HepG2 (cell line): ENCODE measurements at regions not wholly inside any gene's neighbourhood (a gene's known extent, or its start where the extent isn't known, plus 50 kb on each side); places are given as distances from the start of the nearest gene placed in this dataset.
"Not testable (repeated sequence)": the region's sequence is repeated elsewhere in the genome, so short reads cannot be mapped to it uniquely, and the experiment has no call there.

Source experiments
- ATAC-seq: fragments of 200-7000 bp; cut with Tn5 transposase; 3 replicates; pipeline ENCODE4 v1.9.1; 2020; ENCODE audit warnings: mild to moderate bottlenecking, moderate library complexity
- BruUV-seq: library from RNA; stranded (reverse); fragments of 400-500 nt; replicated peaks from 2 replicates; lab custom pipeline; 2021; lab: Mats Ljungman, UMichigan
- CTCF ChIA-PET: fragments of 300-600 bp; formaldehyde crosslinking; extraction: SDS; loops from one replicate; lab custom pipeline; 2021; ENCODE audit warnings: low total read pairs, inconsistent platforms, low intra/inter-chr PET ratio; lab: Yijun Ruan, JAX
- POLR2A ChIA-PET: fragments of 350-600 bp; sonication (Branson Sonifier 250); formaldehyde crosslinking; loops from one replicate; lab custom pipeline; 2020; ENCODE audit warnings: antibody characterized with exemption, inconsistent platforms; lab: Yijun Ruan, JAX
- DNase-seq: peaks from one replicate; pipeline ENCODE4 v3.0.0-alpha.2; 2015; ENCODE audit warnings: low spot score
- FAIRE-seq: peaks from 3 replicates; lab custom pipeline; 2011; peaks lifted over from hg19 to GRCh38; lab: Jason Lieb, UNC
- H2AFZ ChIP-seq: one replicate; pipeline ENCODE4 v1.6.1; 2011; ENCODE audit warnings: low read length, inconsistent platforms
- H3K27ac ChIP-seq: fragments of 300-600 bp; 3 replicates; pipeline ENCODE4 v1.8.0; 2011; ENCODE audit warnings: mixed run types, mild to moderate bottlenecking, mixed read lengths, low read length, inconsistent platforms; ENCODE audit not compliant: insufficient read depth; ENCODE audit errors: extremely low read length
- H3K27me3 ChIP-seq, 2 experiments: fragments of 200-600 bp in 1 of 2; 2 replicates in 1 of 2; 3 replicates in 1 of 2; pipeline versions ENCODE4 v1.6.0 to v1.8.0; 2011; ENCODE audit warnings: low read length in 2 of 2, mild to moderate bottlenecking in 2 of 2, moderate library complexity in 2 of 2, inconsistent platforms in 1 of 2; ENCODE audit not compliant: insufficient read depth in 2 of 2, control insufficient read depth in 1 of 2
- H3K36me3 ChIP-seq, 2 experiments: fragments of 200-600 bp in 1 of 2; replicated peaks in 1 of 2; 2 replicates in 1 of 2; 3 replicates in 1 of 2; pipeline versions ENCODE4 v1.5.1 to v1.8.0; 2011; ENCODE audit warnings: low read length in 2 of 2, inconsistent platforms in 1 of 2; ENCODE audit not compliant: insufficient read depth in 2 of 2, control insufficient read depth in 1 of 2
- H3K4me1 ChIP-seq: 2 replicates; pipeline ENCODE4 v1.5.1; 2012; ENCODE audit warnings: low read length, inconsistent platforms; ENCODE audit not compliant: insufficient read depth
- H3K4me2 ChIP-seq: 2 replicates; pipeline ENCODE4 v1.6.0; 2011; ENCODE audit warnings: low read depth, low read length, inconsistent platforms
- H3K4me3 ChIP-seq, 3 experiments: fragments of 200-600 bp in 1 of 3; sonication (generic), shearing (Covaris generic) in 1 of 3; replicated peaks in 1 of 3; 2 replicates each; pipeline ENCODE4 v1.5.1; 2011 to 2016; ENCODE audit warnings: low read length in 3 of 3, inconsistent platforms in 2 of 3, low read depth in 2 of 3, mild to moderate bottlenecking in 2 of 3, control low read depth in 1 of 3, mixed read lengths in 1 of 3; ENCODE audit not compliant: insufficient read depth in 1 of 3
- H3K79me2 ChIP-seq: one replicate; pipeline ENCODE4 v1.6.1; 2011; ENCODE audit warnings: low read length, inconsistent platforms; ENCODE audit not compliant: insufficient read depth
- H3K9ac ChIP-seq: 2 replicates; pipeline ENCODE4 v1.6.0; 2011; ENCODE audit warnings: mild to moderate bottlenecking, low read depth, low read length, inconsistent platforms; ENCODE audit not compliant: insufficient read depth
- H3K9me3 ChIP-seq: 2 replicates; pipeline ENCODE4 v1.5.1; 2012; ENCODE audit warnings: mild to moderate bottlenecking, low read length
- H4K20me1 ChIP-seq: 2 replicates; pipeline ENCODE4 v1.6.0; 2011; ENCODE audit warnings: inconsistent platforms, mild to moderate bottlenecking, low read length, moderate library complexity; ENCODE audit not compliant: insufficient read depth
- CERS6 ChIP-seq: sonication (generic); formaldehyde crosslinking; IDR thresholded peaks from 2 replicates; pipeline ENCODE4 v1.5.0; 2020; ENCODE audit warnings: missing genetic modification reagents
- TOE1 ChIP-seq: sonication (generic); formaldehyde crosslinking; IDR thresholded peaks from 2 replicates; pipeline ENCODE4 v1.4.0; 2020; ENCODE audit warnings: mild to moderate bottlenecking, missing genetic modification reagents
- ZFAT ChIP-seq: sonication (generic); formaldehyde crosslinking; conservative IDR thresholded peaks from 2 replicates; pipeline ENCODE4 v1.8.1; 2023; ENCODE audit warnings: missing genetic modification reagents, inconsistent platforms
- ZNF501 ChIP-seq: sonication (generic); formaldehyde crosslinking; IDR thresholded peaks from 2 replicates; pipeline ENCODE4 v1.5.1; 2020; ENCODE audit warnings: mild to moderate bottlenecking, moderate library complexity, missing genetic modification reagents
- WGBS: methylation state at CpG from one replicate; pipeline ENCODE4 v1.1.6; 2017; ENCODE audit warnings: low lambda C conversion rate; 5-methylcytosine and 5-hydroxymethylcytosine counted together
- in situ Hi-C: cut with HindIII; loops from 2 replicates; pipeline ENCODE4 v1.10.0; 2017; ENCODE audit warnings: low pct_unique_long_range_greater_than_20kb; ENCODE audit not compliant: extremely low pct_ligation_motif_present
- intact Hi-C: fragments of 100-400 bp; cut with micrococcal nuclease; formaldehyde crosslinking; loops from one replicate; pipeline ENCODE4 v1.10.0; 2022; ENCODE audit not compliant: unreplicated experiment

- TF ChIP-seq ZNF501 (CRISPR knock-in tag), result no peak
Observed at GRCh38 chr1:4488018-4488417, 166.4 kb upstream of the AJAP1 start (continued).

GRCh38 chr1:4489486-4489885 lies 164.9 kb upstream of the AJAP1 start:
- Histone ChIP-seq H3K27ac (no peak overlapping the region), H3K9ac (no peak overlapping the region), H3K27me3 (peaks cover 1 to 18% of the 10 kb centered on the region in 2 experiments; a peak in 3 of 5 replicates), H3K4me3 (no peak overlapping the region), H3K4me2 (no peak overlapping the region), H3K4me1 (no peaks in the 10 kb centered on the region), H3K79me2 (no peaks in the 10 kb centered on the region), H4K20me1 (no peaks in the 10 kb centered on the region), H3K9me3 (no peaks in the 10 kb centered on the region), H3K36me3 (no peaks in the 10 kb centered on the region), H2AFZ (no peak overlapping the region)
- TF ChIP-seq TOE1 (CRISPR knock-in tag), result no peak
- TF ChIP-seq ZFAT (CRISPR knock-in tag), result no peak
- TF ChIP-seq CERS6, result no peak
- intact Hi-C loops, result no loop called here
- in situ Hi-C loops, result no loop called here
- POLR2A ChIA-PET, result no interaction called here
- FAIRE-seq (no peak), ATAC-seq (no peak), DNase-seq (no peak)
- BruUV-seq, result no TSS peak
- 0% methylated on average over 5 of the region's 7 CpGs for WGBS
- CTCF ChIA-PET, result no interaction called here

- BruUV-seq, in situ Hi-C loops, H4K20me1 ChIP-seq, H3K36me3 ChIP-seq, H3K9ac ChIP-seq, H2AFZ ChIP-seq, H3K4me2 ChIP-seq, H3K79me2 ChIP-seq, intact Hi-C loops, H3K4me3 ChIP-seq, DNase-seq, FAIRE-seq, ATAC-seq, H3K9me3 ChIP-seq, H3K4me1 ChIP-seq, CTCF ChIA-PET, POLR2A ChIA-PET, H3K27ac ChIP-seq: not testable (repeated sequence)
- H3K27me3 ChIP-seq, result peaks cover 1 to 18% of the 10 kb centered on the region in 2 experiments; a peak in 3 of 5 replicates
Observed at GRCh38 chr1:4489992-4490391, 164.4 kb upstream of the AJAP1 start.
